ENCODE measurements at regions not wholly inside any gene's neighbourhood (a gene's known extent, or its start where the extent isn't known, plus 50 kb on each side); places are given as distances from the start of the nearest gene placed in this dataset.
"Not testable (repeated sequence)": the region's sequence is repeated elsewhere in the genome, so short reads cannot be mapped to it uniquely, and the experiment has no call there.

- DNase-seq = no peak
Observed at GRCh38 chr10:30172091-30172490, 112.7 kb upstream of the JCAD start.

GRCh38 chr10:30171601-30172000 lies 112.2 kb upstream of the JCAD start:
- no peak for DNase-seq

DNA sequence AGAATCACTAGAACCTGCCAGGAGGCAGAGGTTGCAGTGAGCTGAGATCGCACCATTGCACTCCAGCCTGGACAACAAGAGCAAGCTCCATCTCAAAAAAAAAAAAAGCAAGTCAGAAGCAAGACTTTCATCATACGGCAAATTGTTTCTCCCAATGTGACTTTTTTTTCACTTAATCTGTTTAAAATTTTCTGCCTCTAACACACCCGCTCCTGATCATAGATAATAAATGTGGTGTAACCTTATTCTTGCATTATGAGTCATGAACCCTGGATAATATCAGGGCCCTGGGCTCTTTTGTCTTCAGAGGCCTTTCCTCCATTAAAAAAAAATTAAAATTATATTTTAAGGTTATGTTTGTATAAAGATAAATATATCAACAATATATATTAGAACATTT lies 111.4 kb upstream of the JCAD start:
- DNase-seq = no peak

- no peak for DNase-seq
Observed at GRCh38 chr10:30170146-30170545, 110.8 kb upstream of the JCAD start.

- DNase-seq = no peak
Observed at GRCh38 chr10:30169342-30169741, 110.0 kb upstream of the JCAD start.

DNA sequence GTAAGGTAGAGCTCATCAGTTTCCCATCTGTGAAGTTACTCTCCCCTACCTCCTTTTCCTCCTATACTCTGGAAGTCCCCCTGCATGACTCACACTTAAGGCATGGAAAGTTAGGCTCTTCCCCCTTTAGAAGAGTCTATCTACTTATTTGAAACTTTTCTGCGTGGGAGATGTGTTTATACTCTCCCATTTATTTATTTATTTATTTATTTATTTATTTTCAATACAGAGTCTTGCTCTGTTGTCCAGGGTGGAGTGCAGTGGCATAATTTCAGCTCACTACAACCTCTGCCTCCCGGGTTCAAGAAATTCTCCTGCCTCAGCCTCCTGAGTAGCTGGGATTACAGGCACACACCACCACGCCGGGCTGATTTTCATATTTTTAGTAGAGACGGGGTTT lies 107.5 kb upstream of the JCAD start:
- DNase-seq = no peak

DNA sequence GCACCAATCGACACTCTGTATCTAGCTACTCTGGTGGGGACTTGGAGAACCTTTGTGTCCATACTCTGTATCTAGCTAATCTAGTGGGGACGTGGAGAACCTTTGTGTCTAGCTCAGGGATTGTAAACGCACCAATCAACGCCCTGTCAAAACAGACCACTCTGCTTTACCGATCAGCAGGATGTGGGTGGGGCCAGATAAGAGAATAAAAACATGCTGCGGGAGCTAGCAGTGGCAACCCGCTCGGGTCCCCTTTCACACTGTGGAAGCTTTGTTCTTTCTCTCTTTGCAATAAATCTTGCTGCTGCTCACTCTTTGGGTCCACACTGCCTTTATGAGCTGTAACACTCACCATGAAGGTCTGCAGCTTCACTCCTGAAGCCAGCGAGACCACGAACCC lies 104.0 kb upstream of the JCAD start:
- DNase-seq = not testable (repeated sequence)

DNA sequence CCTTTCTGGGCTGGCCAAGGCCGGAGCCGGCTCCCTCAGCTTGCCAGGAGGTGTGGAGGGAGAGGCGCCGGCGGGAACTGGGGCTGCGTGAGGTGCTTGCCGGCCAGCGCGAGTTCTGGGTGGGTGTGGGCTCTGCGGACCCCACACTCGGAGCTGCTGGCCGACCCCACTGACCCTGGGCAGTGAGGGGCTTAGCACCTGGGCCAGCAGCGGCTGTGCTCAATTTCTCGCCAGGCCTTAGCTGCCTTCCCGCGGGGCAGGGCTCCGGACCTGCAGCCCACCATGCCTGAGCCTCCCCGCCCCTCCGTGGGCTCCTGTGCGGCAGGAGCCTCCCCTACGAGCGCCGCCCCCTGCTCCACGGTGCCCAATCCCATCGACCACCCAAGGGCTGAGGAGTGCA lies 103.4 kb upstream of the JCAD start:
- DNase-seq = not testable (repeated sequence)

- peak in 1 of 58 donors; percentile 1 for DNase-seq
Observed at GRCh38 chr10:30160271-30160982, 101.0 kb upstream of the JCAD start.

DNA sequence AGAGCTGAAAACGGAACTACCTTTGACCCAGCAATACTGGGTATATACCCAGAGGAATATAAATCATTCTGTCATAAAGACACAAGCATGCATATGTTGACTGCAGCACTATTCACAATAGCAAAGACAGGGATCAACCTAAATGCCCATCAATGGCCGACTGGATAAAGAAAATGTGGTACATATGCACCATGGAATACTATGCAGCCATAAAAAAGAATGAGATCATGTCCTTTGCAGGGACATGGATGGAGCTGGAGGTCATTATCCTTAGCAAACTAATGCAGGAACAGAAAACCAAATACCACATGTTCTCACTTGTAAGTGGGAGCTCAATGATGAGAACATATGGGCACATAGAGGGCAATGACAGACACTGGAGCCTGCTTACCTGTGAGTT lies 100.2 kb upstream of the JCAD start:
- DNase-seq = not testable (repeated sequence)

DNA sequence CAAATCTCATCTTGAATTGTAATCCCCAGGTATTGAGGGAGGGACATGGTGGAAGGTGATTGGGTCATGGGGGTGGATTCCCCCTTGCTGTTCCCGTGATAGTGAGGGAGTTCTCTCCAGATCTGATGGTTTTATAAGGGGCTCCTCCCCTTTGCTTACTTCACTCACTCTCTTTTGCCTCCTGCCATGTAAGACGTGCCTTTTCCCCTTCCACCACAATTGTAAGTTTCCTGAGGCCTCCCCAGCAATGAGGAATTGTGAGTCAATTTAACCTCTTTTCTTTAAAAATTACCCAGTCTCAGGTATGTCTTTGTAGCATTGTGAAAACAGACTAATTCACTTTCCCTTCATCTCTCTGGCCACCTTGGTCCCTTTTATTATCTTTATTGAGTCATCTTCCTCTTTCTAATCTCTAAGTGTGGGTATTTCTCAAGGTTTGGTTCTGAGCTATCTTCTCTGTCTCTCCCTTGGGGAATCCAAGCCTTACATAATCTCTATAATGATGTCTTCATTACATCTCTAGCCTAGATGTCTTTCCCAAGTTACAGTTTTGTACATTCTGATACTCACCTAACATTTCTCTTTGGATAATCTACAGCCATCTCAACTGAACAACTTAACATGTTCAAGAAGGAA lies 99.1 kb upstream of the JCAD start:
- DNase-seq = no peak

DNA sequence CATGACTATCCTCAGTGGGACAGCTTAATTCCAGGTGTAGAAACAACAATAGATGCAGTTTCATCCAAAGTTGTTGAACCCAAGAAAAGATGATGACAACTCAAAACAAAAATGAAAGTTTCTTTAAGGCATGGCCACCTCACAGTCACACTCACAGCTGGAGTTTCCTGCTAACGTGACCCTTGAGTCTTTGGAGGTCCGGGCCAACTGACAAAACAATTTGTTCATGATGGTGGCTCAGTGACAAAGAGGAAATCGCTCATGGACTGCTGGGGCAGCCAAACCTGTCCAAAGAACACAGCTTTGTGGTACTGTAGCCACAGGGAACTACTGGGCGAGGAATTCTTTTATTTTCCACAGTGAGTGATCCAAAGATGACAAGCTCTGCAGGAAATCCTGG lies 96.0 kb upstream of the JCAD start:
- no peak for DNase-seq

GRCh38 chr10:30154561-30154960 lies 95.2 kb upstream of the JCAD start:
- DNase-seq = no peak

DNA sequence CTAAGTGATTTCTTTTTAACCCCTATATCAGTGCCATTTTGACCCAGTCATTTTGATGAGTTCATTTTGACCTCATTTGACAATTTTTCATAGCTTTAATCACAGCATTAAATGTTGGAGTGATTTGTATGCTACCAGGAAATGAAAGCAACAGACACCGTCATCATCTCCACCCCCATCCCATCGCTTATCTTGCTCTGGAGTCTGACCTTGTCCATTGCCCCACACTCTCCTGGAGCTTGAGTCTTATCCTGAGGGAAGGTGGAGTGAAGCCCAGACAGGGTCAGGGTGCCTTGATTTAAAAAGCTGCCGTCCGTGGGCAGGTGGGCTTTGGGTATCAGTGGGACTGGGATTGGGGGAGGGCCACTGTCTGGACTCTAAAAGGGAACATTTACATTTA lies 94.7 kb upstream of the JCAD start:
- no peak for DNase-seq

DNA sequence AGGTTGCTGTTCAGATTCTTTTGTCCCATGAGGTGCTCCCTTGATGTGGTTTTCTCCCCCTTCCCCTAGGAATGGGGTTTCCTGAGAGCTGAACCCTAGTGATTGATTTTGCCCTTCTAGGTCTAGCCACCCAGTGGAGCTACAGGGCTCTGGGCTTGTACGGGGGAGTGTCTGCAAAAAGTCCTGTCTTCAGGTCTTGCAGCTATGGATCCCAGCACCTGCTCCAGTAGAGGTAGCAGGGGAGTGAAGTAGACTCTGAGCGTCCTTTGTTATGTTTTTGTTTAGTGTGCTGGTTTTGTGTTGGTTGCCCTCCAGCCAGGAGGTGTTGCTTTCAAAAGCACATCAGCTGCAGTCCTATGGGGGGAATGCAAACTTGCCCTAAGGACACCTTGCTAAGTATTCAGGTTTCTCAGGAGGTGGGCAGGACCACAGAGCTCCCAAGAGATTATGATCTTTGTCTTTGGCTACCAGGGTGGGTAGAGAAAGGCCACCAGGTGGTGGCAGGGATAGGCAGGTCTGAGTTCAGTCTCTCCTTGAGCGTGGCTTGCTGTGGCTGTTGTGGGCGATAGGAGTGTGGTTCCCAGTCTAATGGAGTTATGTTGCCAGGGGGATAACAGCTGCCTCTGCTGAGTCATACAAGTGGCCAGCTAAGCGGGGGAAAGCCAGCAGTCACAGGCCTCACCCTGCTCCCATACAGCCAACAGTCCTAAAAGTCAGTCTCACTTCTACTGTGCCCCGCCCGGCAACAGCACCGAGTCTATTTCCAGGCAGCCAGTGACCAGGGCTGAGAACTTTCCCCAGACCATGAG lies 92.4 kb upstream of the JCAD start:
- no peak for DNase-seq

DNA sequence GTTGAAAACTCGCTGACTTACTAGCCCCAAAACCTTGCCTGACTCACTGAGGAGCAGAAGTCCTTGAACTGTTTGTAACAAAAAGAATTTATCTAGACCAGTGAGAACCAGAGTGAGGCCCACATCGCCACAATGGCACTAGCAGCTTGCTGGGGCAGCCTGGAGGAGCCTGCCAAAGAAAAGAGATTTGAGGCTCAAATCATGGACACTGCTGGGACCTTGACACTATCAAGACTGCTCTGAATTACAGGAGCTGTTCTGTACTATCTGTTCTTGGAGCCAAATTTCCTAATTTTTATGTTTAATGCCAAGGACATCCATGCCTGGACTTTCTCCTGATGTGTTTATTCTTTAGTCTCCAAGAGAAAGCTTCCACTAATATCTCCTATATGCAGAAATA lies 82.0 kb upstream of the JCAD start:
- no peak for DNase-seq

DNA sequence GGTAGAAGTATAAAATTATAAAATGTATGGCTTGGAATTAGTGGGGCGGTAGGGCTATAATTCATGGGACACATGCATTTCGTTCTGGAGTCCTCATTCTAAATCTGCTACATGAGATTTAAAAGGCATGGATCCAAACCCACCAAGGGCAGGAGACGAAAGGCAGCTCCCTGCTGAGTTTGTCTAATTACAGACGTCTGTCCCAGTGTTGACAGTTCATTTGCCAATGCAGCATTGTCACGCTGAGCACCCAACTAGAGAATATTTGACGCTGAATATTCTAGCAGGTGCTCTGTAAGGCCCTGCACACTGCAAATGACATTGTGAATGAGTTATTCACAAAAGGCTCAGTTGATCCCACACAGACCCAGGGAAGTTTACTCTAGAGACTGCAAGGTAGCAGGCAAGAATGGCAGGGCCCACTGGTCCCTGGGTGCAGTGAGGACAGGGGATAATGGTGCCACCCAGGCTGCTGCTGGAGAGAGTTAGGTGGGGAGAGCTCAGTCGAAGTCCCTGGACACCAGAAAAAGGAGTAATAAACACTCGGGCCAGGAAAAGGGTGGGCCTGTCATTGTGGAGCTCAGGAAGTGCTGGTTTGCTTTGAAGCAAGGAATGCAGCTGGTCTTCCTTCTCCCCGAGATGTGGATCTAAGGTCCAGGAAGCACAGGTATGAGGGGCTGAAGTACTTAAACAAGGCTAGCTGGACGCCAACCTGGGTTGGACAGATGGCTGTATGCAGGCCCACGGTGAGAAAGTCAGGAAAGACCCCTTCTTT lies 75.0 kb upstream of the JCAD start:
- no peak for DNase-seq

GRCh38 chr10:30133198-30133597 lies 73.8 kb upstream of the JCAD start:
- no peak for DNase-seq

DNA sequence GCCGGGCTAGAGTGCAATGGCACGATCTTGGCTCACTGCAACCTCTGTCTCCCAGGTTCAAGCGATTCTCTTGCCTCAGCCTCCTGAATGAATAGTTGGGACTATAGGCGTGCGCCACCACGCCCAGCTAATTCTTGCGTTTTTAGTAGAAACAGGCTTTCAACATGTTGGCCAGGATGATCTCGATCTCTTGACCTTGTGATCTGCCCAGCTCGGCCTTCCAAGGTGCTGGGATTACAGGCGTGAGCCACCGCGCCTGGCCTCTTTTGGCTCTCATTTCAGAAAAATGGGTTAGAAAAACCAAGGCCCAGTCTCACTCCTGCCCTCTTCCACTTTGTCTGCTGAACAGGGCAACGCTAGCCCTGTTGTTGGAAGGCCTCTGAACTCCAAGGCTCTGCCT lies 72.0 kb upstream of the JCAD start:
- DNase-seq = not testable (repeated sequence)

DNA sequence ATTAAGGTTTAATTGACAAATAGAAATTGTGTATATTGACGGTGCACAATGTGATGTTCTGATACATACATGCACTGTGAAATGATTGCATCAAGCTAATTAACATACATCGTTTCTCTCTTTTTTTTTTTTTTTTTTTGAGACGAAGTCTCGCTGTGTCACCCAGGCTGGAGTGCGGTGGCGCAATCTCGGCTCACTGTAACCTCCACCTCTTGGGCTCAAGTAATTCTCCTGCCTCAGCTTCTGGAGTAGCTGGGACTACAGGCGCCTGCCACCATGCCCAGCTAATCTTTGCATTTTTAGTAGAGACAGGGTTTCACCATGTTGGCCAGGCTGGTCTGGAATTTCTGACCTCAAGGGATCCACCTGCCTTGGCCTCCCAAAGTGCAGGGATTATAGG lies 69.9 kb upstream of the JCAD start:
- not testable (repeated sequence) for DNase-seq

GRCh38 chr10:30127120-30127541 lies 67.7 kb upstream of the JCAD start:
- DNase-seq = no peak

- no peak for DNase-seq
Observed at GRCh38 chr10:30125496-30125895, 66.1 kb upstream of the JCAD start.

Measured in anterior cingulate cortex (tissue), 58 donors.